Fibroblast of the conjunctiva (primary cell): ENCODE measurements at regions not wholly inside any gene's neighbourhood (a gene's known extent, or its start where the extent isn't known, plus 50 kb on each side); places are given as distances from the start of the nearest gene placed in this dataset.
"Not testable (repeated sequence)": the region's sequence is repeated elsewhere in the genome, so short reads cannot be mapped to it uniquely, and the experiment has no call there.

Source experiments
- DNase-seq: peaks from one replicate; pipeline ENCODE4 v3.0.0-alpha.2; 2010; ENCODE audit warnings: low read depth

- DNase-seq, result no peak
Measured at GRCh38 chr15:38745126-38745525, 180.5 kb upstream of the RASGRP1 start.

GRCh38 chr15:38745626-38746025 lies 181.0 kb upstream of the RASGRP1 start:
- no peak for DNase-seq

GRCh38 chr15:38746211-38746610 lies 181.6 kb upstream of the RASGRP1 start:
- no peak for DNase-seq

- no peak for DNase-seq
Measured at GRCh38 chr15:38748710-38749109, 184.1 kb upstream of the RASGRP1 start.

GRCh38 chr15:38750786-38751185 lies 186.2 kb upstream of the RASGRP1 start:
- no peak for DNase-seq

GRCh38 chr15:38755718-38756117 lies 191.1 kb upstream of the RASGRP1 start:
- DNase-seq, result no peak

GRCh38 chr15:38756441-38756840 lies 191.8 kb upstream of the RASGRP1 start:
- DNase-seq, result no peak

- DNase-seq, result peak; percentile 39
Measured at GRCh38 chr15:38758043-38758442, 193.4 kb upstream of the RASGRP1 start.

- no peak for DNase-seq
Measured at GRCh38 chr15:38761681-38762080, 197.1 kb upstream of the RASGRP1 start.

- no peak for DNase-seq
Measured at GRCh38 chr15:38768970-38769369, 204.4 kb upstream of the RASGRP1 start.

- no peak for DNase-seq
Measured at GRCh38 chr15:38769492-38769891, 204.9 kb upstream of the RASGRP1 start.

GRCh38 chr15:38774076-38774475 lies 209.5 kb upstream of the RASGRP1 start:
- not testable (repeated sequence) for DNase-seq

GRCh38 chr15:38781196-38781595 lies 216.6 kb upstream of the RASGRP1 start:
- DNase-seq, result no peak

GRCh38 chr15:38782156-38782555 lies 217.5 kb upstream of the RASGRP1 start:
- no peak for DNase-seq

- DNase-seq, result no peak
Measured at GRCh38 chr15:38788918-38789317, 224.3 kb upstream of the RASGRP1 start.

- DNase-seq, result no peak
Measured at GRCh38 chr15:38789566-38789965, 225.0 kb upstream of the RASGRP1 start.

- DNase-seq, result no peak
Measured at GRCh38 chr15:38793206-38793810, 228.7 kb upstream of the RASGRP1 start.

GRCh38 chr15:38795471-38796245 lies 231.0 kb upstream of the RASGRP1 start:
- no peak for DNase-seq

GRCh38 chr15:38796589-38796988 lies 232.0 kb upstream of the RASGRP1 start:
- no peak for DNase-seq

GRCh38 chr15:38797506-38797905 lies 232.9 kb upstream of the RASGRP1 start:
- DNase-seq, result not testable (repeated sequence)

GRCh38 chr15:38799202-38799601 lies 234.6 kb upstream of the RASGRP1 start:
- not testable (repeated sequence) for DNase-seq

- DNase-seq, result no peak
Measured at GRCh38 chr15:38809621-38810020, 245.0 kb upstream of the RASGRP1 start.

GRCh38 chr15:38810686-38811085 lies 246.1 kb upstream of the RASGRP1 start:
- no peak for DNase-seq

GRCh38 chr15:38814254-38814653 lies 249.6 kb upstream of the RASGRP1 start:
- not testable (repeated sequence) for DNase-seq
